ENCODE measurements at regions not wholly inside any gene's neighbourhood (a gene's known extent, or its start where the extent isn't known, plus 50 kb on each side); places are given as distances from the start of the nearest gene placed in this dataset.
"Not testable (repeated sequence)": the region's sequence is repeated elsewhere in the genome, so short reads cannot be mapped to it uniquely, and the experiment has no call there.

DNA sequence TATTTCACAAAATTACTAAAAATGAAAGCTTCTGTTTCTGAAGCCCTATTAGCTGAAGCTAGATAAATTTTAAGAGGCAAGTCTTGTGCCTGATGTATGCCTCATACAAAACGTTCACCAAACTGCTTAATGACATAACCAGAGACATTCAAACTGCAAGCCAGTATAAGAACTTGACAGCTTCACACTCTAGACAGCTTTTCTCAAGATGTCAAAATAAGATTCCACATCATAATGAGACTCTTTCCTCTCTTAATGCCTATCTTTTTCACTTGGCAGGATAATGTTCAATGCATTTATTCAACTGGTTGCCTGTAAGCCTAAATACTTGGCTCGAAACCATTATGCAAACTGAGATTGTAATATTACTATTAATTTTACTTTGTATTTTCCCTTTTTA, 424.0 kb downstream of the LTN1 start:
- no peak overlapping the region for H3K4me3 Mint-ChIP-seq
- H3K4me1 Mint-ChIP-seq: no peaks in the 10 kb centered on the region
- CTCF ChIA-PET: no interaction called here
- no peak overlapping the region for H3K27ac Mint-ChIP-seq
- peaks cover 8% of the 10 kb centered on the region for H3K36me3 Mint-ChIP-seq
- H3K27me3 Mint-ChIP-seq (ENCODE audit: low read depth): no peaks in the 10 kb centered on the region
- peaks cover 13% of the 10 kb centered on the region for H3K9me3 Mint-ChIP-seq
- POLR2A ChIA-PET: no interaction called here
- DNase-seq (ENCODE audit: low spot score) (no peak), ATAC-seq (no peak)
- TF ChIP-seq ZNF396 (CRISPR knock-in tag; IDR thresholded peaks at IDR 0.05; ENCODE audit: borderline replicate concordance) (no peak), PRRX2 (CRISPR knock-in tag; IDR thresholded peaks at IDR 0.05) (no peak), IRF1 (CRISPR knock-in tag; IDR thresholded peaks at IDR 0.05) (no peak)
- TF ChIP-seq, protein P1, sequence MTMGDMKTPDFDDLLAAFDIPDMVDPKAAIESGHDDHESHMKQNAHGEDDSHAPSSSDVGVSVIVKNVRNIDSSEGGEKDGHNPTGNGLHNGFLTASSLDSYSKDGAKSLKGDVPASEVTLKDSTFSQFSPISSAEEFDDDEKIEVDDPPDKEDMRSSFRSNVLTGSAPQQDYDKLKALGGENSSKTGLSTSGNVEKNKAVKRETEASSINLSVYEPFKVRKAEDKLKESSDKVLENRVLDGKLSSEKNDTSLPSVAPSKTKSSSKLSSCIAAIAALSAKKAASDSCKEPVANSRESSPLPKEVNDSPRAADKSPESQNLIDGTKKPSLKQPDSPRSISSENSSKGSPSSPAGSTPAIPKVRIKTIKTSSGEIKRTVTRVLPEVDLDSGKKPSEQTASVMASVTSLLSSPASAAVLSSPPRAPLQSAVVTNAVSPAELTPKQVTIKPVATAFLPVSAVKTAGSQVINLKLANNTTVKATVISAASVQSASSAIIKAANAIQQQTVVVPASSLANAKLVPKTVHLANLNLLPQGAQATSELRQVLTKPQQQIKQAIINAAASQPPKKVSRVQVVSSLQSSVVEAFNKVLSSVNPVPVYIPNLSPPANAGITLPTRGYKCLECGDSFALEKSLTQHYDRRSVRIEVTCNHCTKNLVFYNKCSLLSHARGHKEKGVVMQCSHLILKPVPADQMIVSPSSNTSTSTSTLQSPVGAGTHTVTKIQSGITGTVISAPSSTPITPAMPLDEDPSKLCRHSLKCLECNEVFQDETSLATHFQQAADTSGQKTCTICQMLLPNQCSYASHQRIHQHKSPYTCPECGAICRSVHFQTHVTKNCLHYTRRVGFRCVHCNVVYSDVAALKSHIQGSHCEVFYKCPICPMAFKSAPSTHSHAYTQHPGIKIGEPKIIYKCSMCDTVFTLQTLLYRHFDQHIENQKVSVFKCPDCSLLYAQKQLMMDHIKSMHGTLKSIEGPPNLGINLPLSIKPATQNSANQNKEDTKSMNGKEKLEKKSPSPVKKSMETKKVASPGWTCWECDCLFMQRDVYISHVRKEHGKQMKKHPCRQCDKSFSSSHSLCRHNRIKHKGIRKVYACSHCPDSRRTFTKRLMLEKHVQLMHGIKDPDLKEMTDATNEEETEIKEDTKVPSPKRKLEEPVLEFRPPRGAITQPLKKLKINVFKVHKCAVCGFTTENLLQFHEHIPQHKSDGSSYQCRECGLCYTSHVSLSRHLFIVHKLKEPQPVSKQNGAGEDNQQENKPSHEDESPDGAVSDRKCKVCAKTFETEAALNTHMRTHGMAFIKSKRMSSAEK (CRISPR knock-in tag; IDR thresholded peaks at IDR 0.05; ENCODE audit: borderline replicate concordance): no peak

GRCh38 chr21:28563933-28564332, 428.7 kb downstream of the LTN1 start:
- POLR2A ChIA-PET; H3K4me1 Mint-ChIP-seq; CTCF ChIA-PET; ATAC-seq; H3K27ac Mint-ChIP-seq; H3K4me3 Mint-ChIP-seq; H3K27me3 Mint-ChIP-seq (ENCODE audit: low read depth); DNase-seq (ENCODE audit: low spot score): not testable (repeated sequence)
- Mint-ChIP-seq H3K36me3 (peaks cover 36% of the 10 kb centered on the region), H3K9me3 (peaks cover 52% of the 10 kb centered on the region)

GRCh38 chr21:28561772-28562171, 430.9 kb downstream of the LTN1 start:
- TF ChIP-seq ZNF121 (CRISPR knock-in tag; IDR thresholded peaks at IDR 0.05) (no peak), TEAD1 (CRISPR knock-in tag; IDR thresholded peaks at IDR 0.05) (no peak), MLX (CRISPR knock-in tag; IDR thresholded peaks at IDR 0.05) (no peak), ZNF416 (CRISPR knock-in tag; IDR thresholded peaks at IDR 0.05) (no peak), ZNF423 (CRISPR knock-in tag; IDR thresholded peaks at IDR 0.05) (no peak), ELF4 (CRISPR knock-in tag; IDR thresholded peaks at IDR 0.05; ENCODE audit: low read depth) (no peak), OVOL2 (CRISPR knock-in tag; IDR thresholded peaks at IDR 0.05; ENCODE audit: borderline replicate concordance) (no peak), SMAD3 (CRISPR knock-in tag; IDR thresholded peaks at IDR 0.05; ENCODE audit: borderline replicate concordance) (no peak), CREB1 (CRISPR knock-in tag; IDR thresholded peaks at IDR 0.05) (no peak), NFE2L1 (CRISPR knock-in tag; IDR thresholded peaks at IDR 0.05) (no peak), ETV6 (CRISPR knock-in tag; IDR thresholded peaks at IDR 0.05) (no peak), ZNF396 (CRISPR knock-in tag; IDR thresholded peaks at IDR 0.05; ENCODE audit: borderline replicate concordance) (no peak), NFATC4 (CRISPR knock-in tag; IDR thresholded peaks at IDR 0.05) (no peak), SOX15 (CRISPR knock-in tag; IDR thresholded peaks at IDR 0.05) (no peak), HMGA2 (CRISPR knock-in tag; IDR thresholded peaks at IDR 0.05) (no peak), MYBL2 (CRISPR knock-in tag; IDR thresholded peaks at IDR 0.05) (no peak)
- TF ChIP-seq, protein P2, sequence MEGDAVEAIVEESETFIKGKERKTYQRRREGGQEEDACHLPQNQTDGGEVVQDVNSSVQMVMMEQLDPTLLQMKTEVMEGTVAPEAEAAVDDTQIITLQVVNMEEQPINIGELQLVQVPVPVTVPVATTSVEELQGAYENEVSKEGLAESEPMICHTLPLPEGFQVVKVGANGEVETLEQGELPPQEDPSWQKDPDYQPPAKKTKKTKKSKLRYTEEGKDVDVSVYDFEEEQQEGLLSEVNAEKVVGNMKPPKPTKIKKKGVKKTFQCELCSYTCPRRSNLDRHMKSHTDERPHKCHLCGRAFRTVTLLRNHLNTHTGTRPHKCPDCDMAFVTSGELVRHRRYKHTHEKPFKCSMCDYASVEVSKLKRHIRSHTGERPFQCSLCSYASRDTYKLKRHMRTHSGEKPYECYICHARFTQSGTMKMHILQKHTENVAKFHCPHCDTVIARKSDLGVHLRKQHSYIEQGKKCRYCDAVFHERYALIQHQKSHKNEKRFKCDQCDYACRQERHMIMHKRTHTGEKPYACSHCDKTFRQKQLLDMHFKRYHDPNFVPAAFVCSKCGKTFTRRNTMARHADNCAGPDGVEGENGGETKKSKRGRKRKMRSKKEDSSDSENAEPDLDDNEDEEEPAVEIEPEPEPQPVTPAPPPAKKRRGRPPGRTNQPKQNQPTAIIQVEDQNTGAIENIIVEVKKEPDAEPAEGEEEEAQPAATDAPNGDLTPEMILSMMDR (IDR thresholded peaks at IDR 0.05): no peak
- TF ChIP-seq, protein P3, sequence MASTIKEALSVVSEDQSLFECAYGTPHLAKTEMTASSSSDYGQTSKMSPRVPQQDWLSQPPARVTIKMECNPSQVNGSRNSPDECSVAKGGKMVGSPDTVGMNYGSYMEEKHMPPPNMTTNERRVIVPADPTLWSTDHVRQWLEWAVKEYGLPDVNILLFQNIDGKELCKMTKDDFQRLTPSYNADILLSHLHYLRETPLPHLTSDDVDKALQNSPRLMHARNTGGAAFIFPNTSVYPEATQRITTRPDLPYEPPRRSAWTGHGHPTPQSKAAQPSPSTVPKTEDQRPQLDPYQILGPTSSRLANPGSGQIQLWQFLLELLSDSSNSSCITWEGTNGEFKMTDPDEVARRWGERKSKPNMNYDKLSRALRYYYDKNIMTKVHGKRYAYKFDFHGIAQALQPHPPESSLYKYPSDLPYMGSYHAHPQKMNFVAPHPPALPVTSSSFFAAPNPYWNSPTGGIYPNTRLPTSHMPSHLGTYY (CRISPR knock-in tag; IDR thresholded peaks at IDR 0.05): no peak
- peaks cover 38% of the 10 kb centered on the region for H3K36me3 Mint-ChIP-seq
- CTCF ChIA-PET: no interaction called here
- H3K4me1 Mint-ChIP-seq: peaks cover under 1% of the 10 kb centered on the region; the same call in 1 of the 2 replicates
- 0 out of 2 replicates have a peak, but pooled peaks cover 4% of the 10 kb centered on the region for H3K27me3 Mint-ChIP-seq (ENCODE audit: low read depth)
- POLR2A ChIA-PET: no interaction called here
- no peak overlapping the region for H3K4me3 Mint-ChIP-seq
- no peak for DNase-seq (ENCODE audit: low spot score)
- no peak overlapping the region for H3K27ac Mint-ChIP-seq
- H3K9me3 Mint-ChIP-seq: peaks cover 58% of the 10 kb centered on the region
- no peak for ATAC-seq
